ENCODE measurements at regions not wholly inside any gene's neighbourhood (a gene's known extent, or its start where the extent isn't known, plus 50 kb on each side); places are given as distances from the start of the nearest gene placed in this dataset.
"Not testable (repeated sequence)": the region's sequence is repeated elsewhere in the genome, so short reads cannot be mapped to it uniquely, and the experiment has no call there.

- no peak for TF ChIP-seq CTCF (IDR thresholded peaks at IDR 0.05; ENCODE audit: insufficient read depth, low read depth, low read length)
- DNase-seq (ENCODE audit: low read depth) = peak; percentile 50
- H3K27me3 ChIP-seq (ENCODE audit: control insufficient read depth, insufficient read depth, low read length) = no peaks in the 10 kb centered on the region
- POLR2A ChIA-PET = no interaction called here
- CTCF ChIA-PET = no interaction called here
- H3K36me3 ChIP-seq (ENCODE audit: control insufficient read depth, insufficient read depth, low read length) = no peaks in the 10 kb centered on the region
- no peak overlapping the region for H3K4me3 ChIP-seq (ENCODE audit: low read depth, low read length)
Observed at GRCh38 chr11:13595166-13595565, 73.3 kb upstream of the FAR1 start.

- H3K4me3 ChIP-seq (ENCODE audit: low read depth, low read length) = no peak overlapping the region
- ChIA-PET POLR2A (no interaction called here), CTCF (no interaction called here)
- no peaks in the 10 kb centered on the region for H3K27me3 ChIP-seq (ENCODE audit: control insufficient read depth, insufficient read depth, low read length)
- no peaks in the 10 kb centered on the region for H3K36me3 ChIP-seq (ENCODE audit: control insufficient read depth, insufficient read depth, low read length)
- TF ChIP-seq CTCF (IDR thresholded peaks at IDR 0.05; ENCODE audit: insufficient read depth, low read depth, low read length) = no peak
- no peak for DNase-seq (ENCODE audit: low read depth)
Observed at GRCh38 chr11:13594044-13594443, 74.4 kb upstream of the FAR1 start.

GRCh38 chr11:13578514-13579140 lies 82.8 kb upstream of the PTH start:
- H3K27me3 ChIP-seq (ENCODE audit: control insufficient read depth, insufficient read depth, low read length) = no peaks in the 10 kb centered on the region
- CTCF ChIA-PET = no interaction called here
- H3K36me3 ChIP-seq (ENCODE audit: control insufficient read depth, insufficient read depth, low read length) = no peaks in the 10 kb centered on the region
- H3K4me3 ChIP-seq (ENCODE audit: low read depth, low read length) = no peak overlapping the region
- DNase-seq (ENCODE audit: low read depth) = no peak
- no peak for TF ChIP-seq CTCF (IDR thresholded peaks at IDR 0.05; ENCODE audit: insufficient read depth, low read depth, low read length)
- POLR2A ChIA-PET = interaction anchor here (0.6 kb wide), 1 partner anchor 12 kb away, joined by 3 read pairs; no protein-coding TSS in a partner anchor

DNA sequence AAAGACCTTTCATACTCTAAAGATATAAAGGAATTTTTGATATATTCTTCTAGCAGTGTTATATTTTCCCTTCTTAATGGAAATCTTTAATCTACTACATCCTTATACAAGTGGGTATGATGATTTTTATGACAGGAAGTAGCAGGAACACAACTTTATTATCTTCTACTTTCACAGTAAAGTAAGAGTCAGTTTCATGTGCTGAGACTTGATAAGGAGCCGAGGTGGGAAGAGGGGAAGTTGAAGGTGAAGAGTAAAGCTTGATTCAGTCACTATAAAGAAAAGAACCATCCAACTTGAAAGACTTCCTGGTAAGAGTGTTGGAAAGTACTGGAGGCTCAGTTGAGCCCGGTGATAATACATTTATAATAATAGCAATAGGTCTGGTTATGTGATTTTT lies 82.1 kb upstream of the PTH start:
- TF ChIP-seq CTCF (IDR thresholded peaks at IDR 0.05; ENCODE audit: insufficient read depth, low read depth, low read length) = no peak
- Histone ChIP-seq H3K4me3 (ENCODE audit: low read depth, low read length) (no peak overlapping the region), H3K36me3 (ENCODE audit: control insufficient read depth, insufficient read depth, low read length) (no peaks in the 10 kb centered on the region), H3K27me3 (ENCODE audit: control insufficient read depth, insufficient read depth, low read length) (no peaks in the 10 kb centered on the region)
- ChIA-PET CTCF (interaction anchor here (0.7 kb wide), 1 partner anchor 203 kb away, joined by 3 read pairs; no protein-coding TSS in a partner anchor), POLR2A (no interaction called here)
- no peak for DNase-seq (ENCODE audit: low read depth)

- DNase-seq (ENCODE audit: low read depth) = no peak
- H3K27me3 ChIP-seq (ENCODE audit: control insufficient read depth, insufficient read depth, low read length) = no peaks in the 10 kb centered on the region
- ChIA-PET CTCF (no interaction called here), POLR2A (no interaction called here)
- no peak for TF ChIP-seq CTCF (IDR thresholded peaks at IDR 0.05; ENCODE audit: insufficient read depth, low read depth, low read length)
- no peak overlapping the region for H3K4me3 ChIP-seq (ENCODE audit: low read depth, low read length)
- H3K36me3 ChIP-seq (ENCODE audit: control insufficient read depth, insufficient read depth, low read length) = no peaks in the 10 kb centered on the region
Observed at GRCh38 chr11:13576995-13577394, 81.2 kb upstream of the PTH start.

DNA sequence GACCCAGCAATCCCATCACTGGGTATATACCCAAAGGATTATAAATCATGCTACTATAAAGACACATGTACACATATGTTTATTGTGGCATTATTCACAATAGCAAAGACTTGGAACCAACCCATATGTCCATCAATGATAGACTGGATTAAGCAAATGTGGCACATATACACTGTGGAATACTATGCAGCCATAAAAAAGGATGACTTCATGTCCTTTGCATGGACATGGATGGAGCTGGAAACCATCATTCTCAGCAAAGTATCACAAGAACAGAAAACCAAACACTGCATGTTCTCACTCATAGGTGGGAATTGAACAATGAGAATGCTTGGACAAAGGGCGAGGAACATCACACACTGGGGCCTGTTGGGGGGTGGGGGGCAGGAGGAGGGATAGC lies 79.6 kb upstream of the PTH start:
- H3K27me3 ChIP-seq (ENCODE audit: control insufficient read depth, insufficient read depth, low read length); H3K4me3 ChIP-seq (ENCODE audit: low read depth, low read length); POLR2A ChIA-PET; H3K36me3 ChIP-seq (ENCODE audit: control insufficient read depth, insufficient read depth, low read length); DNase-seq (ENCODE audit: low read depth): not testable (repeated sequence)
- CTCF ChIA-PET = interaction anchor here (1.4 kb wide), 1 partner anchor 8 kb away, joined by 5 read pairs; no protein-coding TSS in a partner anchor
